HCT116 (cell line): ENCODE measurements at regions not wholly inside any gene's neighbourhood (a gene's known extent, or its start where the extent isn't known, plus 50 kb on each side); places are given as distances from the start of the nearest gene placed in this dataset.

Source experiments
- ATAC-seq: fragments of 200-7000 bp; cut with Tn5 transposase; 2 replicates; pipeline ENCODE4 v1.9.1; 2020; ENCODE audit warnings: mild to moderate bottlenecking, moderate library complexity
- BruUV-seq: library from RNA; stranded (reverse); fragments of 400-500 nt; replicated peaks from 2 replicates; lab custom pipeline; 2021; lab: Mats Ljungman, UMichigan
- CTCF ChIA-PET: fragments of 300-600 bp; sonication (Branson Sonifier 250); formaldehyde crosslinking; loops from one replicate; lab custom pipeline; 2021; ENCODE audit warnings: antibody characterized with exemption; lab: Charles Lee
- POLR2A ChIA-PET: fragments of 300-600, 350-600 bp; sonication (Branson Sonifier 250); formaldehyde crosslinking; loops from one replicate; lab custom pipeline; 2021; ENCODE audit warnings: antibody characterized with exemption; lab: Charles Lee
- RAD21 ChIA-PET, 2 experiments: fragments of 300-600 bp; sonication (Branson Sonifier 250); formaldehyde crosslinking; loops; one replicate each; lab custom pipeline; 2023; ENCODE audit warnings: low total read pairs in 2 of 2; ENCODE audit not compliant: uncharacterized antibody in 2 of 2, unreplicated experiment in 2 of 2, low non-redundant PET in 1 of 2; lab: Charles Lee
- DNase-seq: peaks from one replicate; pipeline ENCODE4 v3.0.0-alpha.2; 2010; ENCODE audit warnings: low read depth, low spot score
- H2AFZ ChIP-seq: fragments of 200-600 bp; shearing (Covaris generic), sonication (generic); 2 replicates; pipeline ENCODE4 v1.6.1; 2017; ENCODE audit warnings: low read depth, mixed run types, mixed read lengths, antibody characterized with exemption, low read length; ENCODE audit not compliant: poor library complexity, severe bottlenecking
- H3K27ac ChIP-seq: 2 replicates; pipeline ENCODE4 v1.5.1; 2012; ENCODE audit warnings: low read depth, low read length
- H3K27me3 ChIP-seq: fragments of 200-600 bp; sonication (generic); 2 replicates; pipeline ENCODE4 v1.6.1; 2016; ENCODE audit warnings: mixed run types, low read length, mixed read lengths; ENCODE audit not compliant: insufficient read depth
- H3K36me3 ChIP-seq, 2 experiments: fragments of 200-500 bp in 1 of 2; fragments of 200-600 bp in 1 of 2; sonication (Bioruptor generic) in 1 of 2; sonication (generic) in 1 of 2; 2 replicates each; pipeline versions ENCODE4 v1.5.1 to v1.6.1; 2014 to 2016; ENCODE audit warnings: low read length in 2 of 2, inconsistent platforms in 1 of 2, mixed read lengths in 1 of 2, mixed run types in 1 of 2; ENCODE audit not compliant: insufficient read depth in 2 of 2, control insufficient read depth in 1 of 2
- H3K4me1 ChIP-seq, 2 experiments: fragments of 200-600 bp in 1 of 2; sonication (generic) in 1 of 2; 2 replicates each; pipeline versions ENCODE4 v1.5.1 to v1.6.1; 2012 to 2017; ENCODE audit warnings: low read length in 2 of 2, inconsistent platforms in 1 of 2, mild to moderate bottlenecking in 1 of 2, mixed read lengths in 1 of 2, mixed run types in 1 of 2, moderate library complexity in 1 of 2; ENCODE audit not compliant: insufficient read depth in 2 of 2, control insufficient read depth in 1 of 2
- H3K4me2 ChIP-seq: fragments of 200-600 bp; sonication (generic); 2 replicates; pipeline ENCODE4 v1.6.1; 2017; ENCODE audit warnings: mixed run types, low read length, mixed read lengths
- H3K4me3 ChIP-seq, 2 experiments: fragments of 200-600 bp in 1 of 2; sonication (generic) in 1 of 2; replicated peaks in 1 of 2; 2 replicates each; pipeline ENCODE4 v1.5.1; 2011 to 2016; ENCODE audit warnings: low read length in 2 of 2, control low read depth in 1 of 2, low read depth in 1 of 2, mild to moderate bottlenecking in 1 of 2, mixed read lengths in 1 of 2, mixed run types in 1 of 2
- H3K79me2 ChIP-seq: fragments of 200-600 bp; sonication (generic); 2 replicates; pipeline ENCODE4 v1.6.1; 2017; ENCODE audit warnings: mild to moderate bottlenecking, mixed run types, low read length, moderate library complexity, mixed read lengths; ENCODE audit not compliant: insufficient read depth
- H3K9ac ChIP-seq: fragments of 200-600 bp; sonication (generic); 2 replicates; pipeline ENCODE4 v1.6.1; 2016; ENCODE audit warnings: low read length, mixed read lengths
- H3K9me2 ChIP-seq: fragments of 200-600 bp; sonication (generic), shearing (Covaris generic); 2 replicates; pipeline ENCODE4 v1.6.1; 2017; ENCODE audit warnings: mixed run types, mild to moderate bottlenecking, moderate library complexity; ENCODE audit not compliant: insufficient read depth
- H3K9me3 ChIP-seq, 2 experiments: fragments of 200-500 bp in 1 of 2; fragments of 200-600 bp in 1 of 2; sonication (Bioruptor generic) in 1 of 2; sonication (generic) in 1 of 2; 2 replicates each; pipeline ENCODE4 v1.6.1; 2014 to 2017; ENCODE audit warnings: low read length in 2 of 2, mixed read lengths in 2 of 2, inconsistent platforms in 1 of 2, low read depth in 1 of 2, mild to moderate bottlenecking in 1 of 2, mixed run types in 1 of 2, moderate library complexity in 1 of 2; ENCODE audit not compliant: control insufficient read depth in 1 of 2, insufficient read depth in 1 of 2
- H4K20me1 ChIP-seq: fragments of 200-600 bp; sonication (generic), shearing (Covaris generic); 2 replicates; pipeline ENCODE4 v1.6.1; 2017; ENCODE audit warnings: mixed run types, mild to moderate bottlenecking, moderate library complexity; ENCODE audit not compliant: insufficient read depth
- CEBPB ChIP-seq: IDR thresholded peaks from 2 replicates; pipeline ENCODE4 v1.6.1; 2012; ENCODE audit warnings: low read depth
- EGR1 ChIP-seq: IDR thresholded peaks from 2 replicates; pipeline ENCODE4 v1.6.1; 2012; ENCODE audit warnings: low read depth
- EZH2phosphoT487 ChIP-seq: fragments of 200-600 bp; IDR thresholded peaks from 2 replicates; pipeline ENCODE4 v1.6.1; 2018; ENCODE audit warnings: antibody characterized with exemption, borderline replicate concordance
- FOSL1 ChIP-seq: IDR thresholded peaks from 2 replicates; pipeline ENCODE4 v1.6.1; 2012; ENCODE audit warnings: low read depth
- POLR2AphosphoS5 ChIP-seq: IDR thresholded peaks from 2 replicates; pipeline ENCODE4 v1.6.1; 2011; ENCODE audit warnings: mild to moderate bottlenecking, low read depth, low read length, moderate library complexity
- REST ChIP-seq: IDR thresholded peaks from 2 replicates; pipeline ENCODE4 v1.6.1; 2012; ENCODE audit warnings: low read depth
- SRF ChIP-seq: IDR thresholded peaks from 2 replicates; pipeline ENCODE4 v1.6.1; 2012; ENCODE audit warnings: low read depth
- YY1 ChIP-seq: IDR thresholded peaks from 2 replicates; pipeline ENCODE4 v1.6.1; 2011; ENCODE audit warnings: low read length, low read depth, moderate library complexity, mild to moderate bottlenecking; ENCODE audit not compliant: insufficient replicate concordance; ENCODE audit errors: extremely low read depth
- ZNF274 ChIP-seq: fragments of 200-500 bp; sonication (Bioruptor generic); IDR thresholded peaks from 2 replicates; pipeline ENCODE4 v1.6.1; 2014; ENCODE audit warnings: mild to moderate bottlenecking, low read depth, low read length, inconsistent platforms
- intact Hi-C: fragments of 100-400 bp; cut with micrococcal nuclease; formaldehyde crosslinking; loops from 2 replicates; pipeline ENCODE4 v1.10.0; 2022
- TF ChIP-seq, protein P1 (sequence below), 3 experiments: fragments of 200-600 bp in 1 of 3; sonication (generic) in 1 of 3; IDR thresholded peaks in 2 of 3; conservative IDR thresholded peaks in 1 of 3; 2 replicates each; pipeline ENCODE4 v1.5.1; 2012 to 2017; ENCODE audit warnings: low read depth in 2 of 3, low read length in 2 of 3, antibody characterized with exemption in 1 of 3, borderline replicate concordance in 1 of 3, control low read depth in 1 of 3, mild to moderate bottlenecking in 1 of 3, mixed read lengths in 1 of 3, mixed run types in 1 of 3, moderate library complexity in 1 of 3; ENCODE audit not compliant: insufficient read depth in 1 of 3

DNA sequence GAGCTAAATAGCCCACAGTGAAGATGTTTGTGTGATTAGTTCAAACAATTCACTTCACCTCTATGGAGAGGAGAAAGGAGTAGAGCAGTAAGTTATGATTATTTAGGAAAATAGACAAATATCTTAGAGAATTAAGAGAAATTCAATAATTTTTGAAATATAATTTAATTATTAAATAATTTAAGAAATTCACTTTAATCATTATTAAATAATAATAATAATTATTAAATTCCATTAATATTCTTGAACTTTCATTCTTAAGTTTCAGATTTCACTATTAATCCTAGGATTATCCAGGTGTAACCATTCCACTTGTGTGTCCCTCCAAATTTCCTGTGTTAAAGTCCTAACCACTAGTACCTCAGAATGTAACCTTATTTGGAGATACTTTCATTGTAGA is 58.9 kb upstream of the RGS18 start:
- H3K9ac ChIP-seq, result no peak overlapping the region
- no peak overlapping the region for H2AFZ ChIP-seq
- no peak for DNase-seq
- intact Hi-C loops, result no loop called here
- H3K36me3 ChIP-seq, result no peaks in the 10 kb centered on the region
- H4K20me1 ChIP-seq, result no peaks in the 10 kb centered on the region
- no peaks in the 10 kb centered on the region for H3K9me2 ChIP-seq
- CTCF ChIA-PET, result no interaction called here
- no peaks in the 10 kb centered on the region for H3K79me2 ChIP-seq
- BruUV-seq, result no TSS peak
- ATAC-seq, result no peak
- no peak overlapping the region for H3K27ac ChIP-seq
- POLR2A ChIA-PET, result no interaction called here
- no peak overlapping the region for H3K4me3 ChIP-seq
- H3K27me3 ChIP-seq, result no peaks in the 10 kb centered on the region
- H3K4me1 ChIP-seq, result no peaks in the 10 kb centered on the region
- TF ChIP-seq, protein P1, sequence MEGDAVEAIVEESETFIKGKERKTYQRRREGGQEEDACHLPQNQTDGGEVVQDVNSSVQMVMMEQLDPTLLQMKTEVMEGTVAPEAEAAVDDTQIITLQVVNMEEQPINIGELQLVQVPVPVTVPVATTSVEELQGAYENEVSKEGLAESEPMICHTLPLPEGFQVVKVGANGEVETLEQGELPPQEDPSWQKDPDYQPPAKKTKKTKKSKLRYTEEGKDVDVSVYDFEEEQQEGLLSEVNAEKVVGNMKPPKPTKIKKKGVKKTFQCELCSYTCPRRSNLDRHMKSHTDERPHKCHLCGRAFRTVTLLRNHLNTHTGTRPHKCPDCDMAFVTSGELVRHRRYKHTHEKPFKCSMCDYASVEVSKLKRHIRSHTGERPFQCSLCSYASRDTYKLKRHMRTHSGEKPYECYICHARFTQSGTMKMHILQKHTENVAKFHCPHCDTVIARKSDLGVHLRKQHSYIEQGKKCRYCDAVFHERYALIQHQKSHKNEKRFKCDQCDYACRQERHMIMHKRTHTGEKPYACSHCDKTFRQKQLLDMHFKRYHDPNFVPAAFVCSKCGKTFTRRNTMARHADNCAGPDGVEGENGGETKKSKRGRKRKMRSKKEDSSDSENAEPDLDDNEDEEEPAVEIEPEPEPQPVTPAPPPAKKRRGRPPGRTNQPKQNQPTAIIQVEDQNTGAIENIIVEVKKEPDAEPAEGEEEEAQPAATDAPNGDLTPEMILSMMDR (IDR thresholded peaks at IDR 0.05 in 2 of 3, conservative IDR thresholded peaks at IDR 0.05 in 1 of 3; ENCODE audit: borderline replicate concordance in 1 of 3, insufficient read depth in 1 of 3, low read depth in 2 of 3, low read length in 2 of 3), result no peak
- TF ChIP-seq YY1 (no peak), EZH2phosphoT487 (no peak), ZNF274 (no peak), POLR2AphosphoS5 (no peak), FOSL1 (no peak), SRF (no peak), CEBPB (no peak), REST (no peak), EGR1 (no peak)
- RAD21 ChIA-PET, result no interaction called here
- no peak overlapping the region for H3K4me2 ChIP-seq
- no peaks in the 10 kb centered on the region for H3K9me3 ChIP-seq
